ENCODE measurements at regions not wholly inside any gene's neighbourhood (a gene's known extent, or its start where the extent isn't known, plus 50 kb on each side); places are given as distances from the start of the nearest gene placed in this dataset.

GRCh38 chr1:30461640-30462039 is 261.7 kb downstream of the MATN1 start:
- ChIA-PET POLR2A (no interaction called here), CTCF (no interaction called here), RAD21 (ENCODE audit: unreplicated experiment) (no interaction called here), SMC1A (ENCODE audit: uncharacterized antibody, unreplicated experiment) (no interaction called here)
- Histone ChIP-seq H3K4me2 (ENCODE audit: control insufficient read depth, insufficient read depth) (no peak overlapping the region), H3K27me3 (replicated peaks in 1 of 2; ENCODE audit: control insufficient read depth in 2 of 2, insufficient read depth in 2 of 2, low read length in 1 of 2) (no peaks in the 10 kb centered on the region; a peak in 1 of 4 replicates), H2AFZ (ENCODE audit: control insufficient read depth, low read depth, low read length) (no peak overlapping the region), H4K20me1 (ENCODE audit: control insufficient read depth, insufficient read depth) (no peaks in the 10 kb centered on the region), H3K79me2 (ENCODE audit: control insufficient read depth, insufficient read depth, low read length) (no peaks in the 10 kb centered on the region), H3K36me3 (ENCODE audit: control insufficient read depth in 2 of 2, insufficient read depth in 2 of 2, low read length in 1 of 2) (no peaks in the 10 kb centered on the region), H3K9me3 (replicated peaks; ENCODE audit: control insufficient read depth, insufficient read depth, low read length) (no peaks in the 10 kb centered on the region), H3K4me3 (no peak overlapping the region), H3K9ac (ENCODE audit: control insufficient read depth, insufficient read depth, low read length) (no peak overlapping the region), H3K4me1 (ENCODE audit: control insufficient read depth, insufficient read depth, low read length) (no peaks in the 10 kb centered on the region), H3K27ac (ENCODE audit: control insufficient read depth, insufficient read depth) (no peak overlapping the region)
- DNase-seq (ENCODE audit: low read depth, low spot score), result no peak
- in situ Hi-C loops (cut with MboI), result no loop called here
- no peak for TF ChIP-seq PKNOX1 (IDR thresholded peaks at IDR 0.05)
- TF ChIP-seq SPI1 (IDR thresholded peaks at IDR 0.05; ENCODE audit: borderline replicate concordance, insufficient read depth, low read depth, low read length), result no peak
- TF ChIP-seq YY1 (IDR thresholded peaks at IDR 0.05; ENCODE audit: low read depth, low read length), result no peak
- TF ChIP-seq RAD21 (IDR thresholded peaks at IDR 0.05; ENCODE audit: insufficient read depth, low read depth, low read length), result no peak
- no peak for TF ChIP-seq PAX8 (IDR thresholded peaks at IDR 0.05)
- TF ChIP-seq ZBTB33 (IDR thresholded peaks at IDR 0.05), result no peak
- no peak for TF ChIP-seq SRF (IDR thresholded peaks at IDR 0.05; ENCODE audit: low read depth in 2 of 2, low read length in 2 of 2)
- no peak for TF ChIP-seq TARDBP (IDR thresholded peaks at IDR 0.05; ENCODE audit: borderline replicate concordance)
- TF ChIP-seq POU2F2 (IDR thresholded peaks at IDR 0.05; ENCODE audit: borderline replicate concordance, low read depth, low read length), result no peak
- no peak for TF ChIP-seq ETV6 (conservative IDR thresholded peaks at IDR 0.05 in 1 of 2, IDR thresholded peaks at IDR 0.05 in 1 of 2; ENCODE audit: borderline replicate concordance in 1 of 2, low read depth in 1 of 2)
- TF ChIP-seq RAD51 (IDR thresholded peaks at IDR 0.05), result no peak
- TF ChIP-seq FOXM1 (IDR thresholded peaks at IDR 0.05; ENCODE audit: low read depth, low read length), result no peak
- intact Hi-C loops (cut with micrococcal nuclease; ENCODE audit: unreplicated experiment), result no loop called here
- ATAC-seq, result no peak
- no TSS peak for BruUV-seq (replicated peaks)
- no peak for FAIRE-seq
